GM23338 (cell line): ENCODE measurements at regions not wholly inside any gene's neighbourhood (a gene's known extent, or its start where the extent isn't known, plus 50 kb on each side); places are given as distances from the start of the nearest gene placed in this dataset.

ENCODE experiments used
- ATAC-seq: fragments of 200-7000 bp; cut with Tn5 transposase; 3 replicates; pipeline ENCODE4 v1.9.1; 2020
- DNase-seq: peaks from one replicate; pipeline ENCODE4 v3.0.0-alpha.2; 2015; ENCODE audit warnings: low spot score
- H2AFZ ChIP-seq: fragments of 200-600 bp; sonication (generic); 2 replicates; pipeline ENCODE4 v1.8.0; 2016; ENCODE audit warnings: antibody characterized with exemption, mild to moderate bottlenecking, moderate library complexity
- H3F3A ChIP-seq: fragments of 200-600 bp; sonication (generic); replicated peaks from 2 replicates; pipeline ENCODE4 v1.8.0; 2017; ENCODE audit warnings: antibody characterized with exemption, mixed run types, low read depth
- H3K27ac ChIP-seq: fragments of 200-600 bp; sonication (generic); 2 replicates; pipeline ENCODE4 v1.6.1; 2016; ENCODE audit warnings: low read depth
- H3K27me3 ChIP-seq: fragments of 200-600 bp; sonication (generic); 2 replicates; pipeline ENCODE4 v1.8.0; 2016; ENCODE audit warnings: mild to moderate bottlenecking, mixed run types, moderate library complexity; ENCODE audit not compliant: insufficient read depth
- H3K36me3 ChIP-seq: fragments of 200-600 bp; sonication (generic); 2 replicates; pipeline ENCODE4 v1.8.0; 2016; ENCODE audit warnings: mild to moderate bottlenecking; ENCODE audit not compliant: insufficient read depth
- H3K4me1 ChIP-seq: fragments of 200-600 bp; sonication (generic); 2 replicates; pipeline ENCODE4 v1.8.0; 2016; ENCODE audit warnings: mild to moderate bottlenecking, moderate library complexity; ENCODE audit not compliant: insufficient read depth
- H3K4me2 ChIP-seq: fragments of 200-600 bp; sonication (generic); 2 replicates; pipeline ENCODE4 v1.7.1; 2017; ENCODE audit warnings: mixed run types
- H3K4me3 ChIP-seq: fragments of 200-600 bp; sonication (generic); 2 replicates; pipeline ENCODE4 v1.6.1; 2016; ENCODE audit warnings: mixed run types
- H3K79me2 ChIP-seq: fragments of 200-600 bp; sonication (generic); replicated peaks from 2 replicates; pipeline ENCODE4 v1.8.0; 2017; ENCODE audit warnings: mild to moderate bottlenecking; ENCODE audit not compliant: insufficient read depth
- H3K9me2 ChIP-seq: fragments of 200-600 bp; sonication (generic); 2 replicates; pipeline ENCODE4 v1.8.0; 2017; ENCODE audit not compliant: insufficient read depth
- H4K20me1 ChIP-seq: fragments of 200-600 bp; sonication (generic); replicated peaks from 2 replicates; pipeline ENCODE4 v1.8.0; 2017; ENCODE audit warnings: mild to moderate bottlenecking; ENCODE audit not compliant: insufficient read depth
- H3K27ac Mint-ChIP-seq: 2 replicates; pipeline ENCODE4 v1.8.0; 2020; ENCODE audit warnings: inconsistent platforms, mild to moderate bottlenecking, moderate library complexity, mixed read lengths
- H3K27me3 Mint-ChIP-seq: 3 replicates; pipeline ENCODE4 v1.8.0; 2022; ENCODE audit warnings: low read depth, mild to moderate bottlenecking, moderate library complexity, mixed read lengths, inconsistent platforms; ENCODE audit not compliant: insufficient read depth, poor library complexity
- H3K36me3 Mint-ChIP-seq: 3 replicates; pipeline ENCODE4 v1.8.0; 2021; ENCODE audit warnings: low read depth, mild to moderate bottlenecking, inconsistent platforms, moderate library complexity, mixed read lengths
- H3K4me1 Mint-ChIP-seq: 3 replicates; pipeline ENCODE4 v1.8.0; 2020; ENCODE audit warnings: mild to moderate bottlenecking, inconsistent platforms, mixed read lengths
- H3K4me3 Mint-ChIP-seq: 3 replicates; pipeline ENCODE4 v1.8.0; 2021; ENCODE audit warnings: moderate library complexity, mild to moderate bottlenecking, inconsistent platforms, mixed read lengths
- H3K9me3 Mint-ChIP-seq: 3 replicates; pipeline ENCODE4 v1.8.0; 2020; ENCODE audit warnings: moderate library complexity, mild to moderate bottlenecking, inconsistent platforms, mixed read lengths
- CREB1 ChIP-seq: fragments of 250-450 bp; sonication (Bioruptor Pico); IDR thresholded peaks from 2 replicates; pipeline ENCODE4 v1.5.0; 2020; ENCODE audit warnings: low read depth, mild to moderate bottlenecking, moderate library complexity
- ETS1 ChIP-seq: IDR thresholded peaks from 2 replicates; pipeline ENCODE4 v1.6.1; 2016; ENCODE audit warnings: antibody characterized with exemption
- EZH2 ChIP-seq: fragments of 200-600 bp; sonication (generic); IDR thresholded peaks from one replicate; pipeline ENCODE4 v1.8.0; 2017; ENCODE audit warnings: antibody characterized with exemption, mild to moderate bottlenecking, low read depth; ENCODE audit not compliant: unreplicated experiment
- EZH2phosphoT487 ChIP-seq: fragments of 200-600 bp; sonication (generic); IDR thresholded peaks from one replicate; pipeline ENCODE4 v1.8.1; 2018; ENCODE audit warnings: antibody characterized with exemption; ENCODE audit not compliant: unreplicated experiment
- JUNB ChIP-seq: IDR thresholded peaks from one replicate; pipeline ENCODE4 v1.6.1; 2016; ENCODE audit warnings: antibody characterized with exemption; ENCODE audit not compliant: unreplicated experiment
- NANOG ChIP-seq: IDR thresholded peaks from 2 replicates; pipeline ENCODE4 v1.6.1; 2016; ENCODE audit warnings: antibody characterized with exemption, borderline replicate concordance
- POLR2AphosphoS5 ChIP-seq: IDR thresholded peaks from 2 replicates; pipeline ENCODE4 v1.6.1; 2016; ENCODE audit warnings: antibody characterized with exemption, low read depth
- REST ChIP-seq: IDR thresholded peaks from one replicate; pipeline ENCODE4 v1.6.1; 2018; ENCODE audit warnings: antibody characterized with exemption; ENCODE audit not compliant: unreplicated experiment
- STAT1 ChIP-seq: IDR thresholded peaks from one replicate; pipeline ENCODE4 v1.6.1; 2016; ENCODE audit warnings: antibody characterized with exemption; ENCODE audit not compliant: unreplicated experiment
- ZNF114 ChIP-seq: fragments of 250-450 bp; sonication (Bioruptor Pico); IDR thresholded peaks from 2 replicates; pipeline ENCODE4 v1.5.0; 2020; ENCODE audit warnings: mild to moderate bottlenecking, moderate library complexity
- ZNF331 ChIP-seq: fragments of 250-450 bp; sonication (Bioruptor Pico); IDR thresholded peaks from 2 replicates; pipeline ENCODE4 v1.5.0; 2020; ENCODE audit warnings: low read depth, mild to moderate bottlenecking, moderate library complexity
- ZNF462 ChIP-seq: fragments of 250-450 bp; sonication (Bioruptor Pico); IDR thresholded peaks from 2 replicates; pipeline ENCODE4 v1.5.0; 2020; ENCODE audit warnings: mild to moderate bottlenecking, moderate library complexity

DNA sequence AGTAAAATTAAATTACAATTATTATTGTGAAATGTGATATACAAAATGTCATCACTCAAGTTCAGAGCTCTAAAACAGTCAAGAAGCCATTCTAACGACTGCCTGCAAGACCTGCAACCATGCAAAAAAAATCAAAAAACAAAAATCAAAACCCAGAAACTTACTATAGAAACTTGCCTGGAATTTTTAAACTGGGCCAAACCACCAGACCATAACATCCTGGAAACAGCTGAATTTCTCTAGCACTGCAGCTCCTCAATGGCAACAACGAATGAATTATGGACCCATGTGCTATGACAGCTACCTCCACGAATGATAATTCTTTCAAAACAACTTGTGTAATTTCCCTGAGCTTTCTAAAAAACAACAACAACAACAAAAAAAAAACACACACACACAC is 130.0 kb upstream of the KCNMB2 start (continued):
- TF ChIP-seq REST = no peak
- no peak for TF ChIP-seq ZNF462 (CRISPR knock-in tag)

DNA sequence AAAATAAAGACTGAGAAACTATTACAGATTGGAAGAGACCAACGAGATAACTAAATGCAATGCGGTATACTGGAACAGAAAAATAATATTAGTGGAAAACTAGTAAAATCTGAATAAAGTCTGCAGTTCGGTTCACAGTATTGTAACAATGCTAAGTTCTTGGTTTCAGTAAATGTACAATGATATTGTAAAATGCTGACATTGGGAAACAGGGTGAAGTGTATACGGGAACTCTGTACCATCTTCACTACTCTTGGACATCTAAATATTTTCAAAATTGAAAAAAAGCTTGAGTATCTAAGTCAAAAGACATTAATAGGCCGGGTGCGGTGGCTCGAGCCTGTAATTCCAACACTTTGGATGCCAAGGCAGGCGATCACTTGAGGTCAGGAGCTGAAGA is 120.9 kb upstream of the KCNMB2 start:
- H3K4me3 ChIP-seq = no peak overlapping the region
- H3K79me2 ChIP-seq = no peaks in the 10 kb centered on the region
- H3K9me2 ChIP-seq = no peaks in the 10 kb centered on the region
- Mint-ChIP-seq H3K4me1 (no peaks in the 10 kb centered on the region), H3K4me3 (no peak overlapping the region), H3K36me3 (no peaks in the 10 kb centered on the region), H3K27ac (no peak overlapping the region), H3K27me3 (no peaks in the 10 kb centered on the region), H3K9me3 (no peaks in the 10 kb centered on the region)
- no peak overlapping the region for H3K27ac ChIP-seq
- ATAC-seq = no peak
- H4K20me1 ChIP-seq = no peaks in the 10 kb centered on the region
- no peak overlapping the region for H2AFZ ChIP-seq
- no peak for DNase-seq
- H3K4me1 ChIP-seq = no peaks in the 10 kb centered on the region
- no peaks in the 10 kb centered on the region for H3F3A ChIP-seq
- H3K36me3 ChIP-seq = no peaks in the 10 kb centered on the region
- no peaks in the 10 kb centered on the region for H3K27me3 ChIP-seq
- H3K4me2 ChIP-seq = no peak overlapping the region
- no peak for TF ChIP-seq ZNF331
- TF ChIP-seq ZNF114 (CRISPR knock-in tag) = no peak
- no peak for TF ChIP-seq REST
- no peak for TF ChIP-seq EZH2phosphoT487
- TF ChIP-seq EZH2 = no peak
- no peak for TF ChIP-seq STAT1
- TF ChIP-seq POLR2AphosphoS5 = no peak
- TF ChIP-seq JUNB = no peak
- TF ChIP-seq ETS1 = no peak
- no peak for TF ChIP-seq NANOG
- no peak for TF ChIP-seq CREB1 (CRISPR knock-in tag)
